HepG2 (cell line): ENCODE measurements at regions not wholly inside any gene's neighbourhood (a gene's known extent, or its start where the extent isn't known, plus 50 kb on each side); places are given as distances from the start of the nearest gene placed in this dataset.

Experiments used
- ATAC-seq: fragments of 200-7000 bp; cut with Tn5 transposase; 3 replicates; pipeline ENCODE4 v1.9.1; 2020; ENCODE audit warnings: mild to moderate bottlenecking, moderate library complexity
- BruUV-seq: library from RNA; stranded (reverse); fragments of 400-500 nt; replicated peaks from 2 replicates; lab custom pipeline; 2021; lab: Mats Ljungman, UMichigan
- CTCF ChIA-PET: fragments of 300-600 bp; formaldehyde crosslinking; extraction: SDS; loops from one replicate; lab custom pipeline; 2021; ENCODE audit warnings: low total read pairs, inconsistent platforms, low intra/inter-chr PET ratio; lab: Yijun Ruan, JAX
- POLR2A ChIA-PET: fragments of 350-600 bp; sonication (Branson Sonifier 250); formaldehyde crosslinking; loops from one replicate; lab custom pipeline; 2020; ENCODE audit warnings: antibody characterized with exemption, inconsistent platforms; lab: Yijun Ruan, JAX
- DNase-seq: peaks from one replicate; pipeline ENCODE4 v3.0.0-alpha.2; 2015; ENCODE audit warnings: low spot score
- FAIRE-seq: peaks from 3 replicates; lab custom pipeline; 2011; peaks lifted over from hg19 to GRCh38; lab: Jason Lieb, UNC
- H2AFZ ChIP-seq: one replicate; pipeline ENCODE4 v1.6.1; 2011; ENCODE audit warnings: low read length, inconsistent platforms
- H3K27ac ChIP-seq: fragments of 300-600 bp; 3 replicates; pipeline ENCODE4 v1.8.0; 2011; ENCODE audit warnings: mixed run types, mild to moderate bottlenecking, mixed read lengths, low read length, inconsistent platforms; ENCODE audit not compliant: insufficient read depth; ENCODE audit errors: extremely low read length
- H3K27me3 ChIP-seq, 2 experiments: fragments of 200-600 bp in 1 of 2; 2 replicates in 1 of 2; 3 replicates in 1 of 2; pipeline versions ENCODE4 v1.6.0 to v1.8.0; 2011; ENCODE audit warnings: low read length in 2 of 2, mild to moderate bottlenecking in 2 of 2, moderate library complexity in 2 of 2, inconsistent platforms in 1 of 2; ENCODE audit not compliant: insufficient read depth in 2 of 2, control insufficient read depth in 1 of 2
- H3K36me3 ChIP-seq, 2 experiments: fragments of 200-600 bp in 1 of 2; replicated peaks in 1 of 2; 2 replicates in 1 of 2; 3 replicates in 1 of 2; pipeline versions ENCODE4 v1.5.1 to v1.8.0; 2011; ENCODE audit warnings: low read length in 2 of 2, inconsistent platforms in 1 of 2; ENCODE audit not compliant: insufficient read depth in 2 of 2, control insufficient read depth in 1 of 2
- H3K4me1 ChIP-seq: 2 replicates; pipeline ENCODE4 v1.5.1; 2012; ENCODE audit warnings: low read length, inconsistent platforms; ENCODE audit not compliant: insufficient read depth
- H3K4me2 ChIP-seq: 2 replicates; pipeline ENCODE4 v1.6.0; 2011; ENCODE audit warnings: low read depth, low read length, inconsistent platforms
- H3K4me3 ChIP-seq, 3 experiments: fragments of 200-600 bp in 1 of 3; sonication (generic), shearing (Covaris generic) in 1 of 3; replicated peaks in 1 of 3; 2 replicates each; pipeline ENCODE4 v1.5.1; 2011 to 2016; ENCODE audit warnings: low read length in 3 of 3, inconsistent platforms in 2 of 3, low read depth in 2 of 3, mild to moderate bottlenecking in 2 of 3, control low read depth in 1 of 3, mixed read lengths in 1 of 3; ENCODE audit not compliant: insufficient read depth in 1 of 3
- H3K79me2 ChIP-seq: one replicate; pipeline ENCODE4 v1.6.1; 2011; ENCODE audit warnings: low read length, inconsistent platforms; ENCODE audit not compliant: insufficient read depth
- H3K9ac ChIP-seq: 2 replicates; pipeline ENCODE4 v1.6.0; 2011; ENCODE audit warnings: mild to moderate bottlenecking, low read depth, low read length, inconsistent platforms; ENCODE audit not compliant: insufficient read depth
- H3K9me3 ChIP-seq: 2 replicates; pipeline ENCODE4 v1.5.1; 2012; ENCODE audit warnings: mild to moderate bottlenecking, low read length
- H4K20me1 ChIP-seq: 2 replicates; pipeline ENCODE4 v1.6.0; 2011; ENCODE audit warnings: inconsistent platforms, mild to moderate bottlenecking, low read length, moderate library complexity; ENCODE audit not compliant: insufficient read depth
- ARID4A ChIP-seq: sonication (generic); formaldehyde crosslinking; IDR thresholded peaks from 2 replicates; pipeline ENCODE4 v1.5.0; 2020; ENCODE audit warnings: mild to moderate bottlenecking, missing genetic modification reagents, borderline replicate concordance
- CHCHD3 ChIP-seq: sonication (generic); formaldehyde crosslinking; IDR thresholded peaks from 2 replicates; pipeline ENCODE4 v1.8.0; 2022; ENCODE audit warnings: mild to moderate bottlenecking, missing genetic modification reagents, moderate library complexity
- KDM2A ChIP-seq: sonication (generic); formaldehyde crosslinking; IDR thresholded peaks from 2 replicates; pipeline ENCODE4 v1.4.0; 2020; ENCODE audit warnings: low read depth, missing genetic modification reagents, borderline replicate concordance
- MAFF ChIP-seq: IDR thresholded peaks from 2 replicates; pipeline ENCODE4 v1.6.1; 2011; ENCODE audit warnings: low read depth, low read length, improper control_type of control experiment
- MAFK ChIP-seq, 2 experiments: IDR thresholded peaks in 1 of 2; conservative IDR thresholded peaks in 1 of 2; 2 replicates each; pipeline ENCODE4 v1.6.1; 2011; ENCODE audit warnings: improper control_type of control experiment in 2 of 2, low read length in 2 of 2
- REPIN1 ChIP-seq: sonication (generic); formaldehyde crosslinking; IDR thresholded peaks from 2 replicates; pipeline ENCODE4 v1.8.0; 2022; ENCODE audit warnings: missing genetic modification reagents, low read depth, mild to moderate bottlenecking, borderline replicate concordance
- SRSF4 ChIP-seq: fragments of 200-400 bp; formaldehyde crosslinking; IDR thresholded peaks from one replicate; pipeline ENCODE4 v1.6.1; 2018; ENCODE audit warnings: mild to moderate bottlenecking, low read depth, low read length, moderate library complexity; ENCODE audit not compliant: poor library complexity, severe bottlenecking
- ZBTB10 ChIP-seq: sonication (generic); formaldehyde crosslinking; IDR thresholded peaks from 2 replicates; pipeline ENCODE4 v1.4.0; 2020; ENCODE audit warnings: missing genetic modification reagents, borderline replicate concordance
- ZKSCAN5 ChIP-seq: sonication (generic); formaldehyde crosslinking; IDR thresholded peaks from 2 replicates; pipeline ENCODE4 v1.5.1; 2020; ENCODE audit warnings: mild to moderate bottlenecking, missing genetic modification reagents
- ZNF24 ChIP-seq: fragments of 450-650 bp; IDR thresholded peaks from 2 replicates; pipeline ENCODE4 v1.6.1; 2017; ENCODE audit warnings: antibody characterized with exemption, mild to moderate bottlenecking
- ZNF274 ChIP-seq: sonication (generic); formaldehyde crosslinking; IDR thresholded peaks from 2 replicates; pipeline ENCODE4 v1.5.1; 2020; ENCODE audit warnings: mild to moderate bottlenecking, missing genetic modification reagents
- ZNF281 ChIP-seq: sonication (generic); formaldehyde crosslinking; IDR thresholded peaks from 2 replicates; pipeline ENCODE4 v1.4.0; 2020; ENCODE audit warnings: missing genetic modification reagents, borderline replicate concordance
- ZNF547 ChIP-seq: sonication (generic); formaldehyde crosslinking; IDR thresholded peaks from 2 replicates; pipeline ENCODE4 v1.5.1; 2020; ENCODE audit warnings: mild to moderate bottlenecking, missing genetic modification reagents
- WGBS: methylation state at CpG from one replicate; pipeline ENCODE4 v1.1.6; 2017; ENCODE audit warnings: low lambda C conversion rate; 5-methylcytosine and 5-hydroxymethylcytosine counted together
- in situ Hi-C: cut with HindIII; loops from 2 replicates; pipeline ENCODE4 v1.10.0; 2017; ENCODE audit warnings: low pct_unique_long_range_greater_than_20kb; ENCODE audit not compliant: extremely low pct_ligation_motif_present
- intact Hi-C: fragments of 100-400 bp; cut with micrococcal nuclease; formaldehyde crosslinking; loops from one replicate; pipeline ENCODE4 v1.10.0; 2022; ENCODE audit not compliant: unreplicated experiment

GRCh38 chr10:21061184-21061583 lies 164.1 kb upstream of the NEBL start (continued):
- TF ChIP-seq SRSF4: no peak

- FAIRE-seq (no peak), DNase-seq (no peak), ATAC-seq (no peak)
- H3K27me3 ChIP-seq: peaks cover 0 to 11% of the 10 kb centered on the region in 2 experiments; a peak in 3 of 5 replicates
- POLR2A ChIA-PET: no interaction called here
- no peak overlapping the region for H3K9ac ChIP-seq
- H2AFZ ChIP-seq: no peak overlapping the region
- CTCF ChIA-PET: no interaction called here
- in situ Hi-C loops: no loop called here
- no peak overlapping the region for H3K4me2 ChIP-seq
- no TSS peak for BruUV-seq
- H3K27ac ChIP-seq: no peak overlapping the region
- H3K79me2 ChIP-seq: no peaks in the 10 kb centered on the region
- no peak overlapping the region for H3K4me3 ChIP-seq
- intact Hi-C loops: no loop called here
- no peaks in the 10 kb centered on the region for H4K20me1 ChIP-seq
- peaks cover 17% of the 10 kb centered on the region for H3K9me3 ChIP-seq
- no peaks in the 10 kb centered on the region for H3K4me1 ChIP-seq
- under 1% methylated on average over 4 of the region's 4 CpGs for WGBS
- no peaks in the 10 kb centered on the region for H3K36me3 ChIP-seq
- TF ChIP-seq MAFK (conservative IDR thresholded peaks at IDR 0.05 in 1 of 2, IDR thresholded peaks at IDR 0.05 in 1 of 2; ENCODE audit: low read length in 2 of 2) (peak; percentile 46; a peak in 2 of 4 replicates), CHCHD3 (no peak), ZNF281 (CRISPR knock-in tag) (no peak), ZNF547 (CRISPR knock-in tag) (no peak), KDM2A (CRISPR knock-in tag) (no peak), ARID4A (no peak), ZNF274 (no peak), ZNF24 (no peak), ZKSCAN5 (CRISPR knock-in tag) (no peak), MAFF (peak; percentile 41; the same call in 1 of the 2 replicates), REPIN1 (no peak), ZBTB10 (CRISPR knock-in tag) (no peak)
These were observed 163.5 kb upstream of the NEBL start for GRCh38 chr10:21060626-21061025.
